ENCODE measurements at regions not wholly inside any gene's neighbourhood (a gene's known extent, or its start where the extent isn't known, plus 50 kb on each side); places are given as distances from the start of the nearest gene placed in this dataset.

DNA sequence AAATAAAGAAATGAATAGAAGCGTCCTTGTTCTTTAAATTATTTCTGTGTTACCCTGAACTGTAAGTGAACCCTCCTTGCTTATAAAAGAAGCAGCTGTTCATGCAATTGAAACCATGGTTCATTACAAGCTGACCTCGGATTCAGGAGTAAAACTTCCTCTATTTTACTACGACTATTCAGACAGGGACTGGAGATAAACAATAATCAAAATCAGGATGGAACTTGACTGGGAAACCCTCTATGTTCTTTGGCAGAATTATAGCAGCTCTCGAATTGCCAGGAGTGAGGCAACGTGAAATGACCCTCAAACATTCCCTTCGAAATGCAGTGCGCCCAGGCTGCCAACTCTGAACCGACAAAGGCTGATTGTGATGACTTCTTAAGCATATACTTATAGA lies 172.1 kb downstream of the CYP26A1 start:
- TF ChIP-seq POLR2A (IDR thresholded peaks at IDR 0.05) (no peak), POLR2AphosphoS5 (IDR thresholded peaks at IDR 0.05) (no peak)
- TF ChIP-seq, protein P1, sequence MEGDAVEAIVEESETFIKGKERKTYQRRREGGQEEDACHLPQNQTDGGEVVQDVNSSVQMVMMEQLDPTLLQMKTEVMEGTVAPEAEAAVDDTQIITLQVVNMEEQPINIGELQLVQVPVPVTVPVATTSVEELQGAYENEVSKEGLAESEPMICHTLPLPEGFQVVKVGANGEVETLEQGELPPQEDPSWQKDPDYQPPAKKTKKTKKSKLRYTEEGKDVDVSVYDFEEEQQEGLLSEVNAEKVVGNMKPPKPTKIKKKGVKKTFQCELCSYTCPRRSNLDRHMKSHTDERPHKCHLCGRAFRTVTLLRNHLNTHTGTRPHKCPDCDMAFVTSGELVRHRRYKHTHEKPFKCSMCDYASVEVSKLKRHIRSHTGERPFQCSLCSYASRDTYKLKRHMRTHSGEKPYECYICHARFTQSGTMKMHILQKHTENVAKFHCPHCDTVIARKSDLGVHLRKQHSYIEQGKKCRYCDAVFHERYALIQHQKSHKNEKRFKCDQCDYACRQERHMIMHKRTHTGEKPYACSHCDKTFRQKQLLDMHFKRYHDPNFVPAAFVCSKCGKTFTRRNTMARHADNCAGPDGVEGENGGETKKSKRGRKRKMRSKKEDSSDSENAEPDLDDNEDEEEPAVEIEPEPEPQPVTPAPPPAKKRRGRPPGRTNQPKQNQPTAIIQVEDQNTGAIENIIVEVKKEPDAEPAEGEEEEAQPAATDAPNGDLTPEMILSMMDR (IDR thresholded peaks at IDR 0.05): no peak

Data from gastroesophageal sphincter (tissue), 3 donors.